Inflammatory macrophage treated with lipopolysaccharide for 4 hours (primary cell): ENCODE measurements at regions not wholly inside any gene's neighbourhood (a gene's known extent, or its start where the extent isn't known, plus 50 kb on each side); places are given as distances from the start of the nearest gene placed in this dataset.

Experiments
- DNase-seq: peaks from one replicate; pipeline ENCODE4 v3.0.0-alpha.2; 2020

DNA sequence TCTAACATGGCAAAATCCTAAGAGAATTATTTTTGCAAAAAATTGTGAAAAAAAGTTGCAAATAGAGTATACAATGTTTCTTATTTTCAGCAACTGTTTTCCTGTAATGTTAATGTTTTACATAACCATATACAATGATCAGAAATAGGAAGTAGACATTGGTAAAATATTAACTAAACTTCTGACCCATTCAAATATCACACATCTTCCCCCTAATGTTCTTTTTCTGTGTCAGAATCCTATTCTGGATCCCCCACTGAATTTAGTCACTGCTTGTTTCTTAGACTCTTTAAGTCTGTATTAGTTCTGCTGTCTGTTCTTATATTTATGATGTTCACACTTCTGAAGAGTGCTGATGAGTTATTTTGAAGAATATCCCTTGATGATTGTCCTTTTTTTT lies 62.0 kb downstream of the HFE start:
- DNase-seq, result no peak

DNA sequence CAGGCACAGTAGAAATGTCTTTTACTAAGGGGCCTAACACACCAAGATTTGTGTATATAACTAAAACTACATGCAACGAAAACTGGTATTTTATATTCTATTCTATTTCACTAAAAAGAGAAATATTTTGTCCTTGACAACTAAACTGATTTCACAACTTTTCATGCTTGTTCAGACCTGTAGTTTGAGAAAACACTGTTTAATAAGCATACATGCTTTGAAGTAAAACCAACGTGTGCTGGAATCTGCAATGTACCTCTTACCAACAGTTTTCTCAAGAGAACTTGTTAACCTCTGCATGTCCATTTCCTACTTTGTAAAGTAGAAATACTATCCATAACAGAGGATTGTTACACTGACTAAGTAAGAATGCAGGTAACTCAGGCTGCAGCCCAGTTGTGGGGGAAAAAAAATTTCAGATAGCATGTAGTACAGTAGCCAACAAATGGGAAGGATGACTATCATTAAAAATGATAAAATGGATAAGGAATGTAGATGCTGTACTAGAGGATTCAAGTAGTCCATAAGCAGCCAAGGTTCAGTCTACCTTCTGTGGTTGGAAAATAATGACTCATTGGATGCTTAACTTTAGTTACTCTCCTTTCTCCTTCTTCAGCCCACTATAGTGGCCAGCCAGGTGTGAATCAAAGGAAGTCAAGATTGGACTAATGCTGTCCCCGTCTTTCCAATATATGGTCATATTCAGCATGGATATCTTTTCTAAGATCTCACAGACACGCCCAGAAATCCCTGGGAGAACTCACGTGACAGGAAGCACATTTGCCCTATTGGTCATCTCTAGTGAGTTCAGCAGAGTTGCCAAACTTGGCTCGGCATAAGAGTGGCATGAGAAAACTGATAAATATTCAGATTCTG lies 65.2 kb downstream of the HFE start:
- DNase-seq, result no peak

DNA sequence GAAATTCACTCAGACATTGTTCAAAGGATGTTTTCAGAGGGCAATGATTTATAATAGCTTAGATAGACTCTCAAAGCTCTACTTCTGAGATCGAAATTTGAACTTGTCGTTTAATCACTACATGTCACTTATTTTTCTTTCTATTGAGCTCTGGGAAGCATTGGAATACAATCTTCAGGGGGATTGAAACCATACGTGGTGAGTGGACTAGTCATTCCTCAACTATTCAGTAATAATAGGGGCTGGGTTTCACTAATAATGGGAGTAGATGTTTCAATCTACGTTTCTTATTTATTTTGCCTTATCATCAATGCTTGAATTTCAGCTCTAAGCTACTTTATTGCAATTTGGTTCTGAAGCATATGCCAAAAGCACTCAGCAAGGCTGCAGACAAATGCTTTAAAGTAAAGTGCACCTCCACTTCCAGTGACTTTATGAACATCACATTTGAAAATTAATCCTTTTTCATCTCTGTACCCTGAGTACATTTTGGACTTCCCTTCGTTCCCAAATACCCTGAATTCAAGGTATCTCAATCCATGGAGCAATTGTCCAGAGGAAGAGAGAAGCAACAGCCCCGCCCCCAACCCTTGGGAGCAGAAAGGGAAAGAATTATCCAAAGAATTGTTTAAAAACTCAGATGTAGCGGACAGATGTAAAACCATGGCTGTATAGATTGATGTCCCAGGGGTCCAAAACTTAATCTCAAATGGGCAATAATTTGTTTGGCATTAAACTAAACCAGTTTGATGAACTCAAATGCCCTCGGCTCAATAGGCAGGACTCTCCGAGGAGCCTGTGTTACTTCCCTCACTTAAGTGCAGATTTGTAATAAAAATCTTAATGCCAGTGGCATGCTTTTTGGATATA lies 68.1 kb downstream of the HFE start:
- DNase-seq, result no peak

DNA sequence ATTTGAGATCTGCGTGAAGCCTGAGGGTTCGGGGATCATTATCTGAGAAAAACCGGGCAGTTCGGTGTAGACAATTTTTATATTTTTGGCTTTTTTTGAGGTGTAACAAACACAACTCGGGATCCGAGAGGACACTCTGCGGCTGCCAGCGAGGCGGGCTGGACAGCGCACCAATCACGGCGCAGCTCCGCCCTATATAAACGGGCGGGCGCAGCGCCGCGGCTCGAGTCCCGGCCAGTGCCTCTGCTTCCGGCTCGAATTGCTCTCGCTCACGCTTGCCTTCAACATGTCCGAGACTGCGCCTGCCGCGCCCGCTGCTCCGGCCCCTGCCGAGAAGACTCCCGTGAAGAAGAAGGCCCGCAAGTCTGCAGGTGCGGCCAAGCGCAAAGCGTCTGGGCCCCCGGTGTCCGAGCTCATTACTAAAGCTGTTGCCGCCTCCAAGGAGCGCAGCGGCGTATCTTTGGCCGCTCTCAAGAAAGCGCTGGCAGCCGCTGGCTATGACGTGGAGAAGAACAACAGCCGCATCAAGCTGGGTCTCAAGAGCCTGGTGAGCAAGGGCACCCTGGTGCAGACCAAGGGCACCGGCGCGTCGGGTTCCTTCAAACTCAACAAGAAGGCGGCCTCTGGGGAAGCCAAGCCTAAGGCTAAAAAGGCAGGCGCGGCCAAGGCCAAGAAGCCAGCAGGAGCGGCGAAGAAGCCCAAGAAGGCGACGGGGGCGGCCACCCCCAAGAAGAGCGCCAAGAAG lies 69.0 kb downstream of the HFE start:
- DNase-seq, result peak; percentile 90

DNA sequence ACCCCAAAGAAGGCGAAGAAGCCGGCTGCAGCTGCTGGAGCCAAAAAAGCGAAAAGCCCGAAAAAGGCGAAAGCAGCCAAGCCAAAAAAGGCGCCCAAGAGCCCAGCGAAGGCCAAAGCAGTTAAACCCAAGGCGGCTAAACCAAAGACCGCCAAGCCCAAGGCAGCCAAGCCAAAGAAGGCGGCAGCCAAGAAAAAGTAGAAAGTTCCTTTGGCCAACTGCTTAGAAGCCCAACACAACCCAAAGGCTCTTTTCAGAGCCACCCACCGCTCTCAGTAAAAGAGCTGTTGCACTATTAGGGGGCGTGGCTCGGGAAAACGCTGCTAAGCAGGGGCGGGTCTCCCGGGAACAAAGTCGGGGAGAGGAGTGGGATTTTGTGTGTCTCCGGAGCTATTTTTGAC lies 69.6 kb downstream of the HFE start:
- DNase-seq, result no peak

DNA sequence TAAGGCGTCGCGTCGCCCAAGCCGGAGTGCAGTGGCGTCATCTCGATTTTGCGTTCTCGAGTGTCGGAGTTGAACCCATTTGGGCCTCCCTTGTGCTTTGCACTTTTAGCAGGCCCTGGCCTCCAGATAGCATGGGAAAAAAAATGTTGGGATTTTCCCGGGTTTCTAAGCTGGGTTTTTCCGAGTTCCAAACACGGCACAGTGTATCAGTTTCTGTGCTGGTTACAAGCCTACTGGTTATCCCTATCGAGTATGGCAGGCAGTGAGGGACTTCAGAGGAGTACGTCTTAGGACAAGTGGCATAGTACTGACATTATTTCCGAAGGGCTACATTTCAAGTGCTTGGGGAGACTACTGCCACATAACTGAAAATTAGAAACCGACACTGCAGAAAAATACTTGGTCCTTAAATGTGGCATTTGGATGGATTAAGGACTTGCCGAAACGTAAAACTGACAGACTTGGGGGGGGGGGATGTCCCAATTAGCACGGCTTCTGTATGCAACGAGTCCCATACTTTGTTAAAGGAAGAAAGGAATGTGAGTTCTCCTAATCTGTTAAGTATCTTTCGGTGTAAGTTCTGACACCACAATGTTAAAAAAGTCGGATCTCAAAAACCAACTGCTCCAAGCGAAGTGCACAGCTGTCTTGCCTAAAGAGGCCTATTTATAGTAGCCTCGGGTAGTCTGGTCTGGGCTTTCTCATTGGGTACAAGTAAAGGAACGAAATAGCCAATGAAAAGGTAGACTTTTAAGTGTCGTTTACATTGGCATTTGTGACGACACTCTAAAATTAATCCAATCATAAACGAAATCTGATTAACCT lies 70.2 kb downstream of the HFE start:
- peak; percentile 98 for DNase-seq

DNA sequence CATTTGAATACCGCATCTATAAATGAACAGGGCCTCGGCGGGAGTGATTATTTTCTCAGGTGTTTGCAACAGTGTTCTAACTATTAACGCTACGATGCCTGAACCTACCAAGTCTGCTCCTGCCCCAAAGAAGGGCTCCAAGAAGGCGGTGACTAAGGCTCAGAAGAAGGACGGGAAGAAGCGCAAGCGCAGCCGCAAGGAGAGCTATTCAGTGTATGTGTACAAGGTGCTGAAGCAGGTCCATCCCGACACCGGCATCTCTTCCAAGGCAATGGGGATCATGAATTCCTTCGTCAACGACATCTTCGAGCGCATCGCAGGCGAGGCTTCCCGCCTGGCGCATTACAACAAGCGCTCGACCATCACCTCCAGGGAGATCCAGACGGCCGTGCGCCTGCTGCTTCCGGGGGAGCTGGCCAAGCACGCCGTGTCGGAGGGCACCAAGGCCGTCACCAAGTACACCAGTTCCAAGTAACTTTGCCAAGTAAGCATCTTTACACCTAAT lies 70.9 kb downstream of the HFE start:
- no peak for DNase-seq

DNA sequence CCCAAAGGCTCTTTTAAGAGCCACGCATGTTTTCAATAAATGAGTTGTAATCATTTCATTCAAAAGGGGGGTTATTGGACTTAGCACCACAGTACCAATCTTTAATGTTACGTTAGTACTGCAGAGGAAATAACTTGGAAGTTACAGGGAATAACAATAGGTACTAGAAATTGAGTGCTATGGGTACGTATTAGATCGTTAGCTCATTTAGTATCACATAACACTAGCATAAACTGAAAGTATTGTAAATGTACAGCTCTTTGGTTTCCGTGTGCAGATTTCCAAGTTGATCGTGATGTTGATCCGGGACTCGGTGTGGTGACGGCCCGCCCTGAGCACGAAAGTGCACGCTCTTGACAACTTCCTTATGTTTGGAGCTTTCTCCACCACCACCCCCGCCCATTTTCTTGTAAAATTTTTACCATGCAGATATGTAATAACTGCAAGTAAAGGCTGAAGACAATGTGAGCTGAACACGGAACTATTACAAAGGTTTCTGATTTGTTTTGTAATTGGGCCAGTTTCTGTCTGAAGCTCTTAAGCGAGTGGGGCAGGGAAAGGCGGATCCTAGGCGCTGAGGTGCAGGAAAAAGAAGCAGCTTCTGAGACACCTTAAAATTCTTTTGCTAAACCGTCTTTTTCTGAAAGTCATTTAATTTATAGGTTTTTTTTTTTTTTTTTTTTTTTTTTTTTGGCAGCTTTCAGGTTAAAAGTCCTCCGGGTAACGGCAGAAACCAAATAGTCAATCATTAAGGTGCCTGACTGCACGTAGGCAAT lies 71.5 kb downstream of the HFE start:
- DNase-seq, result peak; percentile 92

DNA sequence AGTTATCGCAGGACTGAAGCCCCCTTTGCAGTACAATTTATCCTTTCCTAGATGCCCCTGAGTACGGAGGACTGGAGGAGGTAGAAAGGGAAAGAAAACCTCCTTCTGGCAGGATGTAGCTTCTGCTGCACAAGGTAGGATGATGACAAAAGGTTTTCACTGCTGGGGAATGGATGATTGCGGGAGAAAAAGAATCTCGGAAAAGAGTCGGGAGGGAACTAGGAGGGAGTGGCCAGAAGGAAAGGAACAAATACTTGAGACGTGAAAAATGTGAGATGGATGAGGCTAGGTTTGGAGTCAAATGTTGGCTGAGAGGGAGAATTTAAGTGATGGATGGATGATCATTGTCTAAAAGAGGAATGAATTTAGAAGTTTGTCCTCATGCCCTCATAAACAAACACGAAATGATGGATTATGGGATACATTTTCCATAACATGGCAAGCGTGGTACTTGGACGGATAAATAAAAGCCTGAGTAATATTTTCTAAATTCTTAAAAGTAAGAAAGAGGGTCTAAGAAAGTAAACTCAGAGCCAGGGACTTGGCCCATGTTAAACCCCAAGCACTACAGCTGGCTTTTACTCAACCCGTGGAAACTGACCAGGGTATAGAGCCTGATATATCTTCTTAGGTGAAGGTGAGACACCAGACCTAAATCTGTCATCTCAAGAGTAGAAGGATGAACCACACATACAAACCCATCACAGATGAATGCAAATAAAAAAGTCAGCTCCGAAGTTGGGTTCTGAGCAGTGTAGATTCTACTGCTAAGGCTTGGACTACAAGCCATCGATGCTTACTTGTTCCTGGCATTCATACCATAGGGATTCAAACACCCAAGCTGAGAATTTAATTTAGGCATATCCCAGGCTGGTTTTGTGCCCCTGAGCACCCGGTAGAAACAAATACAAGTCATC lies 72.4 kb downstream of the HFE start:
- no peak for DNase-seq

DNA sequence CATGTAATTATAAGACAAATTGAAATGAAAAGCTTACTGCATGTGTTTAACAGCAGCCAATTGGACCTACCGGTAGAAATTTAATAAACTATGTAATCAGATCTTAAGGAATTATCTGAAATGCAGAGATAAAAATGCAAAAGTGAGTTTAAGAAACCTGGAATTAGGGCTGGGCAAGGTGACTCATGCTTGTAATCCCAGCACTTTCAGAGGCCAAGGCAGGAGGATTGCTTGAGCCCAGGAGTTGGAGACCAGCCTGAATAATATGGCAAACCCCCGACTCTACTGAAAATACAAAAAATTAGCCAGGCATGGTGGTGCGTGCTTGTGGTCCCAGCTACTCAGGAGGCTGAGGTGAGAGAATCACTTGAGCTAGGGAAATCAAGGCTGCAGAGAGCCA lies 74.1 kb downstream of the HFE start:
- DNase-seq, result no peak

DNA sequence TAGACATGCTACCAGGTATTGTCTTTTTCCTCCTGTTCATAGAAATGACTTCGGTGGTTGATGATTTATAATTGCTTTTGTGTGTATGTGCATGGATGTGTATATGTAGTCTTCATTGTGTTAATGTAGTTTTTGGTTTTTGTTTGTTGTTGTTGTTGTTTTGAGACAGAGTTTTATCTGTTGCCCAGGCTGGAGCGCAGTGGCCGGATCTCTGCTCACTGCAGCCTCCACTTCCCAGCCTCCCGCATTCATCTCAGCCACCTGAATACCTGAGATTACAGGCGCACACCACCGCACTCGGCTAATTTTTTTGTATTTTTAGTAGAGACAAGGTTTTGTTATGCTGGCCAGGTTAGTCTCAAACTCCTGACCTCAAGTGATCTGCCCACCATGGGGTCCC lies 75.2 kb downstream of the HFE start:
- DNase-seq, result no peak

DNA sequence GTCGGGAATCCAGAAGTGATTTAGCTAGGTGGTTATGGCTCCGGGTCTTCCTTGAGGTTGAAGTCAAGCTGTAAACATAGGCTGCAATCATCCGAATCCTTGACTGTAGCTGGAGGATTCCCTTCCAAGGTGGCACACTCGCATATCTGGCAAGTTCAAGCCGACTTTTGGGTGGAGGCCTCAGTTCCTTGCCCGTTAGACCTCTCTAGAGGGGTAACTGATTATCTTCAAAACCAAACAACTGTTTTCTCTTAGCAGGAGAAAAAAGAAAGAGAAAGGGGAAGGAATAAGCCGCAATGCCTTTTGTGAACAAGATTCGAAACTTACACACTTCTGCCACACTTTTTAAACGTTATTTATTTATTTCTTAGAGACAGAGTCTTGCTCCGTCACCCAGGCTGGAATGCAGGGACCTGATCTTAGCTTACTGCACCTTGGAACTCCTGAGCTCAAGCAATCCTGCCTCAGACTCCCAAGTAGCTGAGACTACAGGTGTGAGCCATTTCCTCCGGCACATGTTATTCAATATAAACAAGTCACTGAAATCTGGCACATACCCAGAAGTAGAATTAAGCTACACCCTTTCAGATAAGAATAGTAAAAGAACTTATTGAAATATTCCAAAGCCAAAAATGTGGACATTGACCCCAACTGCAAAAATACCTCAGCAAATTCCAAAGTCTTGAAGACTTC lies 76.3 kb downstream of the HFE start:
- DNase-seq, result no peak

DNA sequence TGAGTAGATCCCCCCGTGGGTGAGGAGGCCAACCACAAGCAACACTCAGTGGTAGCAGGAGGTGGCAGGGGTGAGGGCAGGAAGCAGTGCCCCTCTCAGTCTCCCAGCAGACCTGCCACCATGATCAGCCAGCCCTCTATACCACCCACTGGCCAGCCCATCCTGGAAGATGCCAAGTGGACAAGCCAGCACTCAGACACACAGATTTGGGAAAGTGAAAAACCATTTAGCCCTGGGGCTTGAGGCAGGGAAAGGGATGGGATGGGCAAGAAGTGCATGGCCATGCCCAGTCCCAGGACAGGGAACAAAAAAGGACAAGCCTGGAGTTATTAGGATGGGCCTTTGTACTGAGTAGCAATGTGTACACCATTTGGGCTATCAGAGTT lies 76.9 kb downstream of the HFE start:
- DNase-seq, result no peak

DNA sequence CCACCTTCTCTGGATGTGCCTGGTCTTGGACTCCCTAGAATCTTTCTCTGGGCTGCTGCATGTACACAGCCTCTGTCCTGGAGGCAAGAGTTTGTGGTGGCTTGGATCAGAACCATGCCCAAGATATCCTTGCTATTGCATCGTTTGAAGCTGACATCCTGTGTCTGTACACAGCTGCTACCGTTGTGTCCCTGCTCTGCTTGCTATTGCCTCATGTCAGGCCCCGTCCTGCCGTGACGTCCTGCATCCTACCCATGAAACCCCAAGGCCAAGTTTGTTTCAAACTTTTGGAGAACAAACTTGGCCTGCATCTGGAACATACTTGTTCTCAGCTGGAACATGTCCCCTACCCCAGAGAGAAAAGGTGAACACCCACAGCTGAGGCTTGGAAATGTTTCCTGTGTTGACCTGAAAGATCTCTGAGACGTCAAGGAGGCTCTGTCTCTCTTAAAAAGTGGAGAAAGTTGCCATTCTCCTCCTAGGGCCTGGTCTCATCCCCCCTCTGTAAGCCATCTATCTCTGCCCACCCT lies 78.1 kb downstream of the HFE start:
- DNase-seq, result no peak

DNA sequence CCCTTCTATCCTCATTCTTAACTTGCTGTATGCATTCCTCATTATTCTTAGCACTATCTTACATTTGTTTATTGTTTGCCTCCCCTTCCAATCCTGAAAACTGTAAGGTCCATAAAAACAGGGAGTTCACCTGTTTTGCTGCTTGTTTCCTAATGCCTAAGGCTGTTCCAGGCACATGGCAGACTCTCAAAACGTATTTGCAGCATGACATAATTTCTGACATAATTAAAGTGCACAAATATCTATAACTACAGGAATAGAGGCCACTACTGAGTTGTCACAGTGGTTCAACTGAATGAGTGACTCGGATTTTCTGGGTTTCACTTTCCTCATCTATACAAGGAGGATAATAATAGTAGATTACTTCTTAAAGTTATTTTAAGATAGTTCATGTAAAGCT lies 83.0 kb downstream of the HFE start:
- peak; percentile 74 for DNase-seq

DNA sequence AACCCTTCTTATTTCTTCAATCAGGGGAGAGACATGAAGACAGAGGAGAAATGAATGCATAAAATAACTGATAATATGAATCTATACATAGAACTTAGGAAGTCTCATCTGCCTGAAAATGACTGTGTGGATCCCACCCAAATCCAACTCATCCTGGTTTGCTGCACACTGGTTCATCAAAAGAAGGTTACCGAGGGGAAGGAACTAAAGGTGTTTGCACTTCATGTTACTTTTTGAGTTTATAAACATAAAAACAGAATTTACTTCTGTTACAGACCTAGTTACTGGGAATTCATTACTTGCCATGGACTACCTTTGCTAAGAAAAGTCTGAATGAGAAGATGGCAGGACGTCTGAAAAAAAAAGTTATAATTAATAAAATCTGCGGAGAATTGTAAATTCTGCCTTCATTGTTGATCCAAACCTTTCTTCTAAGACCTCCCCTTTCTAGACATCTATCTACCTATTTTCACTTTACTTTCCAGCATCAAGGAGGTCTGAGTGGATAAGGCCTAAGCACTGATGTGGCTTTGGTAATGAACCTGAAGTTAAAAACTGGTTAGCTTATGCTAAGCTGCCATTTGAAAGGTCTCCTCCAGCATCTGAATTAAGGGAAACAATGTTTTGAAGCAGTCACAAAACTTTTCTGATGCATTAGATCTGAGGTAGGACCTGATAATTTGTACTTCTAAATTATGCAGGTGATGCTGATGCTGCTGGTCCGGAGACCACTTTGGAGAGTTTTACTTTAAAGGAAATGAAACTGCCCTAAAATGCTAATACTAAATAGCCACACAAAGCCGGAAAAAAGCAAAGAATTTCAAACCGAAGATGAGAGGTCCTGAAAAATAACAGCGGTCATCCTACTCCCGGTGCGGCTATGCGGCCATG lies 84.0 kb downstream of the HFE start:
- no peak for DNase-seq

DNA sequence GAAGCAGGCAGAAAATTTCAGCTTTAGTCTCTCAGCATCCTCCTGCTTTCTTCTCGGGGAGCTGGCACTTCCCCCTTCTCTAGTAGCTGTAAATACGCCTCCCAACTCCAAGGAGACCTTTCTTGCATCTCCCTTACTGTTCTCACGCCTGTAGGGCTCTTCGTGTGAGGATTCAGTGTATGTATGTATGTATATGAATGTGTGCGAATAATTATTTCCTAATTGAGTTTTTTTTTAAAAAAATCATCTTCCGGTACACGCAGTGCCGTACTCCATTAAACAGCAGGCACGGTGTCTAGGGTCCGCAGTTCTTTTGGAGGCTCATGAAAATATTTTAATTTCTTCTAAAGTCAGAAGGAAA lies 85.4 kb downstream of the HFE start:
- peak; percentile 56 for DNase-seq

DNA sequence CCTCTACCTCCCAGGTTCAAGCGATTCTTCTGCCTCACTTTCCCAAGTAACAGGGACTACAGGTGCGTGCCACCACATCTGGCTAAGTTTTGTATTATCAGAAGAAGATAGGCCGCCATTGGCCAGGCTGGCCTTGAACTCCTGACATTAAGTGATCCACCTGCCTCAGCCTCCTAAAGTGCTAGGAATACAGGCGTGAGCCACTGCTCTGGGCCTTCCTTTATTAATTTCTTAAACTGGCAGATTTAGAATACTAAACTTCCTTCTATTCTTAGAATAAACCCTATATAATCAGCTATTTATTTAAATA lies 86.6 kb downstream of the HFE start:
- no peak for DNase-seq

DNA sequence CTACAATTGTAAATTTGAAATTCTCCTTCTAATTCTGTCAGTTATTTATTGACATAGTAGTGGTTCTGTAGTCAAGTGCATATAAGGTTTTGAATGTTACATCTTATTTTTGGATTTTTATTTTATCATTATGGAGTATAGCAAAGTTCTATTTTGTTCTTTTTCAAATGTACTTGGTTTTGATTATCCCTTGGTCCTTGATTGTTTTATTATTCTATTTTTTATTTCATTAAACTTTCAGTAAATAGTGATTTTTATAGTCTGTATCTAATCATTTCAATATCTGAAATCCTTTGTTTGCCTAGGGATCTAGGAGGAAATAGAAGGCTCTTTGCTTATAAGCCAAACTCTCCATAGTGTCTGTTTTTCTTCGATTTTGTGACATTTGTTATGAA lies 87.8 kb downstream of the HFE start:
- DNase-seq, result no peak
